IMR-90 (cell line): ENCODE measurements at regions not wholly inside any gene's neighbourhood (a gene's known extent, or its start where the extent isn't known, plus 50 kb on each side); places are given as distances from the start of the nearest gene placed in this dataset.

Source experiments
- ATAC-seq: fragments of 200-7000 bp; cut with Tn5 transposase; 2 replicates; pipeline ENCODE4 v1.9.1; 2020; ENCODE audit warnings: low read depth, mild to moderate bottlenecking, moderate library complexity
- BruUV-seq: library from RNA; stranded (reverse); fragments of 400-500 nt; replicated peaks from 2 replicates; lab custom pipeline; 2021; lab: Mats Ljungman, UMichigan
- CTCF ChIA-PET: fragments of 300-600 bp; formaldehyde crosslinking; extraction: SDS; loops from one replicate; lab custom pipeline; 2021; ENCODE audit warnings: antibody characterized with exemption; lab: Yijun Ruan, JAX
- POLR2A ChIA-PET: fragments of 300-600 bp; sonication (Branson Sonifier 250); formaldehyde crosslinking; loops from one replicate; lab custom pipeline; 2022; ENCODE audit warnings: antibody characterized with exemption; ENCODE audit not compliant: unreplicated experiment; lab: Charles Lee
- DNase-seq: peaks from one replicate; pipeline ENCODE4 v3.0.0; 2013
- H2AFZ ChIP-seq: replicated peaks from 2 replicates; pipeline ENCODE3; 2013; ENCODE audit warnings: low read length, mild to moderate bottlenecking; ENCODE audit not compliant: poor library complexity
- H2AK5ac ChIP-seq: 2 replicates; pipeline ENCODE4 v1.6.1; 2013; ENCODE audit warnings: low read depth, low read length, inconsistent platforms
- H2AK9ac ChIP-seq: replicated peaks from 2 replicates; pipeline ENCODE3; 2013; ENCODE audit warnings: mild to moderate bottlenecking, low read depth, low read length, moderate library complexity; ENCODE audit not compliant: poor library complexity
- H2BK120ac ChIP-seq: 2 replicates; pipeline ENCODE4 v1.6.1; 2013; ENCODE audit warnings: low read depth, low read length, inconsistent platforms
- H2BK15ac ChIP-seq: 3 replicates; pipeline ENCODE4 v1.6.1; 2013; ENCODE audit warnings: low read depth, low read length, inconsistent platforms
- H2BK20ac ChIP-seq: 2 replicates; pipeline ENCODE4 v1.6.1; 2013; ENCODE audit warnings: low read depth, mild to moderate bottlenecking, inconsistent platforms, low read length, moderate library complexity
- H2BK5ac ChIP-seq: 2 replicates; pipeline ENCODE4 v1.6.1; 2013; ENCODE audit warnings: mild to moderate bottlenecking, low read depth, low read length, inconsistent platforms; ENCODE audit not compliant: poor library complexity, severe bottlenecking
- H3K14ac ChIP-seq: replicated peaks from 2 replicates; pipeline ENCODE4 v1.6.1; 2013; ENCODE audit warnings: low read depth, low read length, inconsistent platforms
- H3K18ac ChIP-seq: 2 replicates; pipeline ENCODE4 v1.6.1; 2013; ENCODE audit warnings: low read depth, low read length, control low read depth
- H3K23ac ChIP-seq: 2 replicates; pipeline ENCODE4 v1.6.1; 2013; ENCODE audit warnings: low read depth, low read length, inconsistent platforms
- H3K27ac ChIP-seq: 2 replicates; pipeline ENCODE4 v1.5.1; 2013; ENCODE audit warnings: mild to moderate bottlenecking, control low read depth, low read length; ENCODE audit not compliant: insufficient read depth
- H3K27me3 ChIP-seq: 2 replicates; pipeline ENCODE4 v1.6.1; 2013; ENCODE audit warnings: low read length; ENCODE audit not compliant: control insufficient read depth, insufficient read depth
- H3K36me3 ChIP-seq: 2 replicates; pipeline ENCODE4 v1.6.1; 2013; ENCODE audit warnings: low read length, mixed read lengths; ENCODE audit not compliant: control insufficient read depth, insufficient read depth
- H3K4ac ChIP-seq: 2 replicates; pipeline ENCODE4 v1.6.1; 2013; ENCODE audit warnings: low read depth, low read length, inconsistent platforms
- H3K4me1 ChIP-seq: 2 replicates; pipeline ENCODE4 v1.6.1; 2013; ENCODE audit warnings: low read length, mixed read lengths; ENCODE audit not compliant: control insufficient read depth, insufficient read depth
- H3K4me2 ChIP-seq: 2 replicates; pipeline ENCODE4 v1.6.1; 2013; ENCODE audit warnings: low read depth, mild to moderate bottlenecking, control low read depth, low read length, moderate library complexity
- H3K4me3 ChIP-seq: 2 replicates; pipeline ENCODE4 v1.5.1; 2013; ENCODE audit warnings: low read depth, mild to moderate bottlenecking, control low read depth, low read length, moderate library complexity; ENCODE audit not compliant: insufficient read depth
- H3K56ac ChIP-seq: 2 replicates; pipeline ENCODE4 v1.6.1; 2013; ENCODE audit warnings: low read length, inconsistent platforms; ENCODE audit not compliant: insufficient read depth; ENCODE audit errors: extremely low read depth
- H3K79me1 ChIP-seq, 2 experiments: 2 replicates each; pipeline ENCODE4 v1.6.1; 2013; ENCODE audit warnings: low read length in 2 of 2, inconsistent platforms in 1 of 2, low read depth in 1 of 2
- H3K9ac ChIP-seq: 2 replicates; pipeline ENCODE4 v1.6.1; 2013; ENCODE audit warnings: low read depth, low read length, control low read depth
- H3K9me1 ChIP-seq: 2 replicates; pipeline ENCODE4 v1.6.1; 2013; ENCODE audit warnings: low read length, inconsistent platforms; ENCODE audit not compliant: insufficient read depth
- H3K9me3 ChIP-seq: 2 replicates; pipeline ENCODE4 v1.6.1; 2013; ENCODE audit warnings: low read length; ENCODE audit not compliant: control insufficient read depth, insufficient read depth
- H4K20me1 ChIP-seq: 2 replicates; pipeline ENCODE4 v1.6.1; 2013; ENCODE audit warnings: low read length, inconsistent platforms; ENCODE audit not compliant: insufficient read depth
- H4K5ac ChIP-seq: 2 replicates; pipeline ENCODE4 v1.6.1; 2013; ENCODE audit warnings: mild to moderate bottlenecking, low read depth, low read length, control low read depth
- H4K8ac ChIP-seq, 2 experiments: 2 replicates each; pipeline ENCODE4 v1.6.1; 2013; ENCODE audit warnings: low read depth in 2 of 2, low read length in 2 of 2, control low read depth in 1 of 2, inconsistent platforms in 1 of 2
- H4K91ac ChIP-seq: 2 replicates; pipeline ENCODE4 v1.6.1; 2013; ENCODE audit warnings: low read depth, low read length, inconsistent platforms; ENCODE audit not compliant: insufficient read depth
- BHLHE40 ChIP-seq: fragments of 150-350 bp; IDR thresholded peaks from 2 replicates; pipeline ENCODE4 v1.6.1; 2016; ENCODE audit warnings: mild to moderate bottlenecking, low read depth, low read length
- CEBPB ChIP-seq: IDR thresholded peaks from 2 replicates; pipeline ENCODE4 v1.6.1; 2012; ENCODE audit warnings: low read depth, low read length, improper control_type of control experiment
- CHD1 ChIP-seq: IDR thresholded peaks from 2 replicates; pipeline ENCODE4 v1.6.1; 2012; ENCODE audit warnings: low read depth, low read length, improper control_type of control experiment
- ELK1 ChIP-seq: fragments of 150-350 bp; IDR thresholded peaks from 2 replicates; pipeline ENCODE4 v1.6.1; 2016; ENCODE audit warnings: low read depth, mild to moderate bottlenecking, low read length, moderate library complexity, borderline replicate concordance
- FOS ChIP-seq: fragments of 150-350 bp; IDR thresholded peaks from 2 replicates; pipeline ENCODE4 v1.6.1; 2016; ENCODE audit warnings: low read depth, low read length
- MXI1 ChIP-seq: IDR thresholded peaks from 2 replicates; pipeline ENCODE4 v1.6.1; 2012; ENCODE audit warnings: low read depth, mild to moderate bottlenecking, low read length, moderate library complexity, borderline replicate concordance
- POLR2A ChIP-seq: IDR thresholded peaks from 2 replicates; pipeline ENCODE4 v1.6.1; 2012; ENCODE audit warnings: mild to moderate bottlenecking, low read depth, low read length
- RAD21 ChIP-seq: IDR thresholded peaks from 2 replicates; pipeline ENCODE4 v1.6.1; 2012; ENCODE audit warnings: low read length, improper control_type of control experiment
- RCOR1 ChIP-seq: IDR thresholded peaks from 2 replicates; pipeline ENCODE4 v1.6.1; 2012; ENCODE audit warnings: mild to moderate bottlenecking, low read length, improper control_type of control experiment; ENCODE audit not compliant: insufficient replicate concordance
- RFX5 ChIP-seq: IDR thresholded peaks from 2 replicates; pipeline ENCODE4 v1.8.0; 2012; ENCODE audit warnings: low read depth, mild to moderate bottlenecking, low read length, moderate library complexity
- USF2 ChIP-seq: fragments of 150-350 bp; IDR thresholded peaks from 2 replicates; pipeline ENCODE4 v1.6.1; 2017; ENCODE audit warnings: mild to moderate bottlenecking, antibody characterized with exemption, low read length, low read depth
- WGBS, 2 experiments: methylation state at CpG; one replicate each; pipeline versions ENCODE4 v1.1.5 to v1.1.7; 2013; ENCODE audit warnings: missing lambda C conversion rate in 2 of 2; ENCODE audit not compliant: insufficient read length in 1 of 2; ENCODE audit errors: extremely low coverage in 2 of 2; 5-methylcytosine and 5-hydroxymethylcytosine counted together
- dilution Hi-C: fragments of 300-500 bp; cut with HindIII; formaldehyde crosslinking; loops from one replicate; pipeline ENCODE4 v1.14.3; 2018; ENCODE audit warnings: low sequenced_read_pairs; ENCODE audit not compliant: unreplicated experiment
- in situ Hi-C: fragments of 300-500 bp; cut with MboI; formaldehyde crosslinking; loops from 3 replicates; pipeline ENCODE4 v1.14.3; 2019; ENCODE audit warnings: low sequenced_read_pairs, inconsistent platforms, mixed read lengths
- intact Hi-C: fragments of 100-400 bp; cut with micrococcal nuclease; formaldehyde crosslinking; loops from 2 replicates; pipeline ENCODE4 v1.10.0; 2022
- TF ChIP-seq, protein P1 (sequence below): conservative IDR thresholded peaks from 2 replicates; pipeline ENCODE4 v1.5.1; 2012; ENCODE audit warnings: mild to moderate bottlenecking, low read depth, low read length, improper control_type of control experiment

GRCh38 chrX:28188526-28188925 is 207.3 kb upstream of the DCAF8L1 start:
- BruUV-seq: no TSS peak
- POLR2A ChIA-PET: no interaction called here
- no peak overlapping the region for H2BK15ac ChIP-seq

More at GRCh38 chrX:28188526-28188925, 207.3 kb upstream of the DCAF8L1 start:
- no peak overlapping the region for H3K9ac ChIP-seq
- no peak overlapping the region for H4K5ac ChIP-seq
- H3K27ac ChIP-seq: no peak overlapping the region
- H3K9me1 ChIP-seq: no peaks in the 10 kb centered on the region
- dilution Hi-C loops: no loop called here
- H3K27me3 ChIP-seq: no peaks in the 10 kb centered on the region
- no peak overlapping the region for H2AFZ ChIP-seq
- in situ Hi-C loops: no loop called here
- no peak overlapping the region for H2AK9ac ChIP-seq
- no peak overlapping the region for H2BK20ac ChIP-seq
- ATAC-seq (no peak), DNase-seq (no peak)
- no peak overlapping the region for H3K56ac ChIP-seq
- no peak overlapping the region for H3K4me2 ChIP-seq
- no peak overlapping the region for H4K8ac ChIP-seq
- intact Hi-C loops: no loop called here
- no peaks in the 10 kb centered on the region for H3K79me1 ChIP-seq
- H4K91ac ChIP-seq: no peak overlapping the region
- no peaks in the 10 kb centered on the region for H3K4me1 ChIP-seq
- TF ChIP-seq RCOR1 (no peak), FOS (no peak), MXI1 (no peak), USF2 (no peak), RAD21 (no peak), CEBPB (no peak), RFX5 (no peak), BHLHE40 (no peak), POLR2A (no peak), ELK1 (no peak), CHD1 (no peak)
- TF ChIP-seq, protein P1, sequence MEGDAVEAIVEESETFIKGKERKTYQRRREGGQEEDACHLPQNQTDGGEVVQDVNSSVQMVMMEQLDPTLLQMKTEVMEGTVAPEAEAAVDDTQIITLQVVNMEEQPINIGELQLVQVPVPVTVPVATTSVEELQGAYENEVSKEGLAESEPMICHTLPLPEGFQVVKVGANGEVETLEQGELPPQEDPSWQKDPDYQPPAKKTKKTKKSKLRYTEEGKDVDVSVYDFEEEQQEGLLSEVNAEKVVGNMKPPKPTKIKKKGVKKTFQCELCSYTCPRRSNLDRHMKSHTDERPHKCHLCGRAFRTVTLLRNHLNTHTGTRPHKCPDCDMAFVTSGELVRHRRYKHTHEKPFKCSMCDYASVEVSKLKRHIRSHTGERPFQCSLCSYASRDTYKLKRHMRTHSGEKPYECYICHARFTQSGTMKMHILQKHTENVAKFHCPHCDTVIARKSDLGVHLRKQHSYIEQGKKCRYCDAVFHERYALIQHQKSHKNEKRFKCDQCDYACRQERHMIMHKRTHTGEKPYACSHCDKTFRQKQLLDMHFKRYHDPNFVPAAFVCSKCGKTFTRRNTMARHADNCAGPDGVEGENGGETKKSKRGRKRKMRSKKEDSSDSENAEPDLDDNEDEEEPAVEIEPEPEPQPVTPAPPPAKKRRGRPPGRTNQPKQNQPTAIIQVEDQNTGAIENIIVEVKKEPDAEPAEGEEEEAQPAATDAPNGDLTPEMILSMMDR: no peak
- H3K18ac ChIP-seq: no peak overlapping the region
- CTCF ChIA-PET: no interaction called here
- H2BK120ac ChIP-seq: no peak overlapping the region
- no peak overlapping the region for H3K23ac ChIP-seq
- H3K4ac ChIP-seq: no peak overlapping the region
- WGBS, 2 experiments: no CpG with 5 or more reads among the region's 1 CpG
- H3K9me3 ChIP-seq: no peaks in the 10 kb centered on the region
- H2BK5ac ChIP-seq: no peak overlapping the region
- no peaks in the 10 kb centered on the region for H3K36me3 ChIP-seq
- H3K4me3 ChIP-seq: no peak overlapping the region
- H2AK5ac ChIP-seq: no peak overlapping the region
- no peaks in the 10 kb centered on the region for H4K20me1 ChIP-seq
- no peak overlapping the region for H3K14ac ChIP-seq
